GM11168 (cell line): ENCODE measurements at regions not wholly inside any gene's neighbourhood (a gene's known extent, or its start where the extent isn't known, plus 50 kb on each side); places are given as distances from the start of the nearest gene placed in this dataset.

Experiments used
- in situ Hi-C: fragments of 300-500 bp; cut with MboI; formaldehyde crosslinking; loops from one replicate; pipeline ENCODE4 v1.12.0; 2022; ENCODE audit warnings: low sequenced_read_pairs; ENCODE audit not compliant: unreplicated experiment

GRCh38 chr11:112506852-112507251 lies 246.2 kb upstream of the PLET1 start:
- in situ Hi-C loops, result no loop called here

GRCh38 chr11:112507281-112507680 lies 246.6 kb upstream of the PLET1 start:
- in situ Hi-C loops, result no loop called here

GRCh38 chr11:112508750-112509149 lies 248.1 kb upstream of the PLET1 start:
- in situ Hi-C loops, result no loop called here

- in situ Hi-C loops, result no loop called here
Observed at GRCh38 chr11:112509300-112509699, 248.6 kb upstream of the PLET1 start.

- in situ Hi-C loops, result no loop called here
Observed at GRCh38 chr11:112511271-112511670, 250.6 kb upstream of the PLET1 start.

- in situ Hi-C loops, result no loop called here
Observed at GRCh38 chr11:112511911-112512310, 251.3 kb upstream of the PLET1 start.

GRCh38 chr11:112513417-112513816 lies 252.8 kb upstream of the PLET1 start:
- in situ Hi-C loops, result no loop called here

GRCh38 chr11:112514011-112514740 lies 253.5 kb upstream of the PLET1 start:
- in situ Hi-C loops, result no loop called here

- in situ Hi-C loops, result no loop called here
Observed at GRCh38 chr11:112516261-112516660, 255.6 kb upstream of the PLET1 start.

- in situ Hi-C loops, result no loop called here
Observed at GRCh38 chr11:112516755-112517154, 256.1 kb upstream of the PLET1 start.

- in situ Hi-C loops, result no loop called here
Observed at GRCh38 chr11:112518371-112518770, 257.7 kb upstream of the PLET1 start.

GRCh38 chr11:112519751-112520150 lies 259.1 kb upstream of the PLET1 start:
- in situ Hi-C loops, result no loop called here

- in situ Hi-C loops, result no loop called here
Observed at GRCh38 chr11:112520354-112520753, 259.7 kb upstream of the PLET1 start.

- in situ Hi-C loops, result no loop called here
Observed at GRCh38 chr11:112522536-112522935, 261.9 kb upstream of the PLET1 start.

- in situ Hi-C loops, result no loop called here
Observed at GRCh38 chr11:112523031-112523430, 262.4 kb upstream of the PLET1 start.

- in situ Hi-C loops, result no loop called here
Observed at GRCh38 chr11:112523477-112523876, 262.8 kb upstream of the PLET1 start.

GRCh38 chr11:112523951-112524350 lies 263.3 kb upstream of the PLET1 start:
- in situ Hi-C loops, result no loop called here

GRCh38 chr11:112524798-112525197 lies 264.1 kb upstream of the PLET1 start:
- in situ Hi-C loops, result no loop called here

GRCh38 chr11:112525270-112525669 lies 264.6 kb upstream of the PLET1 start:
- in situ Hi-C loops, result no loop called here

GRCh38 chr11:112525844-112526590 lies 265.4 kb upstream of the PLET1 start:
- in situ Hi-C loops, result no loop called here

GRCh38 chr11:112526699-112527416 lies 266.2 kb upstream of the PLET1 start:
- in situ Hi-C loops, result no loop called here
